ENCODE measurements at regions not wholly inside any gene's neighbourhood (a gene's known extent, or its start where the extent isn't known, plus 50 kb on each side); places are given as distances from the start of the nearest gene placed in this dataset.

- Histone ChIP-seq H3K4me1 (ENCODE audit: control insufficient read depth in 2 of 3, insufficient read depth in 2 of 3, low read depth in 1 of 3, low read length in 3 of 3) (no peaks in the 10 kb centered on the region), H3K36me3 (ENCODE audit: control insufficient read depth in 2 of 3, insufficient read depth in 3 of 3, low read length in 3 of 3) (no peaks in the 10 kb centered on the region), H3K9me3 (ENCODE audit: control insufficient read depth in 2 of 3, insufficient read depth in 1 of 3, low read length in 3 of 3) (no peaks in the 10 kb centered on the region), H3K27ac (ENCODE audit: low read depth in 2 of 2, low read length in 2 of 2) (no peak overlapping the region), H3K9ac (ENCODE audit: low read length in 3 of 3) (no peak overlapping the region), H3K4me3 (ENCODE audit: low read length in 3 of 3) (no peak overlapping the region), H3K27me3 (ENCODE audit: control insufficient read depth, insufficient read depth, low read length) (no peaks in the 10 kb centered on the region)
- no peak for TF ChIP-seq CTCF (IDR thresholded peaks at IDR 0.05; ENCODE audit: borderline replicate concordance, extremely low read depth, insufficient read depth)
- DNase-seq (no peak), FAIRE-seq (no peak)
- intact Hi-C loops (cut with DNase I): no loop called here
Observed at GRCh38 chr22:34161431-34162123, 241.3 kb upstream of the LARGE1 start.

- no peak overlapping the region for H3K4me3 ChIP-seq (ENCODE audit: low read length in 3 of 3)
- FAIRE-seq (no peak), DNase-seq (peak in 2 of 5 donors; percentile 6 to 20)
- H3K9ac ChIP-seq (ENCODE audit: low read length in 3 of 3): no peak overlapping the region
- H3K36me3 ChIP-seq (ENCODE audit: control insufficient read depth in 2 of 3, insufficient read depth in 3 of 3, low read length in 3 of 3): no peaks in the 10 kb centered on the region
- intact Hi-C loops (cut with DNase I): no loop called here
- no peaks in the 10 kb centered on the region for H3K4me1 ChIP-seq (ENCODE audit: control insufficient read depth in 2 of 3, insufficient read depth in 2 of 3, low read depth in 1 of 3, low read length in 3 of 3)
- H3K27me3 ChIP-seq (ENCODE audit: control insufficient read depth, insufficient read depth, low read length): no peaks in the 10 kb centered on the region
- no peak for TF ChIP-seq CTCF (IDR thresholded peaks at IDR 0.05; ENCODE audit: borderline replicate concordance, extremely low read depth, insufficient read depth)
- H3K27ac ChIP-seq (ENCODE audit: low read depth in 2 of 2, low read length in 2 of 2): no peak overlapping the region
- no peaks in the 10 kb centered on the region for H3K9me3 ChIP-seq (ENCODE audit: control insufficient read depth in 2 of 3, insufficient read depth in 1 of 3, low read length in 3 of 3)
Observed at GRCh38 chr22:34198976-34199375, 278.7 kb upstream of the LARGE1 start.

GRCh38 chr22:34210301-34210700 is 290.0 kb upstream of the LARGE1 start:
- Histone ChIP-seq H3K36me3 (ENCODE audit: control insufficient read depth in 2 of 3, insufficient read depth in 3 of 3, low read length in 3 of 3) (no peaks in the 10 kb centered on the region), H3K9me3 (ENCODE audit: control insufficient read depth in 2 of 3, insufficient read depth in 1 of 3, low read length in 3 of 3) (peaks cover 0 to 3% (median 0%) of the 10 kb centered on the region in 3 donors), H3K9ac (ENCODE audit: low read length in 3 of 3) (no peak overlapping the region), H3K4me3 (ENCODE audit: low read length in 3 of 3) (no peak overlapping the region), H3K4me1 (ENCODE audit: control insufficient read depth in 2 of 3, insufficient read depth in 2 of 3, low read depth in 1 of 3, low read length in 3 of 3) (no peaks in the 10 kb centered on the region), H3K27me3 (ENCODE audit: control insufficient read depth, insufficient read depth, low read length) (no peaks in the 10 kb centered on the region), H3K27ac (ENCODE audit: low read depth in 2 of 2, low read length in 2 of 2) (no peak overlapping the region)
- no peak for DNase-seq
- intact Hi-C loops (cut with DNase I): no loop called here
- TF ChIP-seq CTCF (IDR thresholded peaks at IDR 0.05; ENCODE audit: borderline replicate concordance, extremely low read depth, insufficient read depth): no peak
- FAIRE-seq: no peak

- Histone ChIP-seq H3K27me3 (ENCODE audit: control insufficient read depth, insufficient read depth, low read length) (no peaks in the 10 kb centered on the region), H3K36me3 (ENCODE audit: control insufficient read depth in 2 of 3, insufficient read depth in 3 of 3, low read length in 3 of 3) (no peaks in the 10 kb centered on the region), H3K4me1 (ENCODE audit: control insufficient read depth in 2 of 3, insufficient read depth in 2 of 3, low read depth in 1 of 3, low read length in 3 of 3) (no peaks in the 10 kb centered on the region), H3K27ac (ENCODE audit: low read depth in 2 of 2, low read length in 2 of 2) (no peak overlapping the region), H3K9me3 (ENCODE audit: control insufficient read depth in 2 of 3, insufficient read depth in 1 of 3, low read length in 3 of 3) (peaks cover 0 to 5% (median 0%) of the 10 kb centered on the region in 3 donors), H3K9ac (ENCODE audit: low read length in 3 of 3) (no peak overlapping the region), H3K4me3 (ENCODE audit: low read length in 3 of 3) (no peak overlapping the region)
- FAIRE-seq: no peak
- intact Hi-C loops (cut with DNase I): no loop called here
- TF ChIP-seq CTCF (IDR thresholded peaks at IDR 0.05; ENCODE audit: borderline replicate concordance, extremely low read depth, insufficient read depth): no peak
- DNase-seq: no peak
Observed at GRCh38 chr22:34214372-34214771, 294.1 kb upstream of the LARGE1 start.
